ENCODE measurements at regions not wholly inside any gene's neighbourhood (a gene's known extent, or its start where the extent isn't known, plus 50 kb on each side); places are given as distances from the start of the nearest gene placed in this dataset.

GRCh38 chr2:182530636-182531035 lies 103.8 kb upstream of the PDE1A start:
- TF ChIP-seq EZH2 (IDR thresholded peaks at IDR 0.05; ENCODE audit: borderline replicate concordance, low read depth, low read length, severe bottlenecking), result no peak
- TF ChIP-seq CTCF (IDR thresholded peaks at IDR 0.05; ENCODE audit: borderline replicate concordance, extremely low read depth, low read length, poor library complexity, severe bottlenecking), result no peak

All from DND-41 (cell line).